ENCODE measurements at regions not wholly inside any gene's neighbourhood (a gene's known extent, or its start where the extent isn't known, plus 50 kb on each side); places are given as distances from the start of the nearest gene placed in this dataset.
"Not testable (repeated sequence)": the region's sequence is repeated elsewhere in the genome, so short reads cannot be mapped to it uniquely, and the experiment has no call there.

- no peak for DNase-seq
These were observed 184.8 kb upstream of the CDH4 start for GRCh38 chr20:61067221-61067620.

- no peak for DNase-seq
These were observed 179.7 kb upstream of the CDH4 start for GRCh38 chr20:61072398-61072797.

- DNase-seq: no peak
These were observed 178.7 kb upstream of the CDH4 start for GRCh38 chr20:61073376-61073775.

- DNase-seq: no peak
These were observed 169.3 kb upstream of the CDH4 start for GRCh38 chr20:61082720-61083119.

- no peak for DNase-seq
These were observed 168.6 kb upstream of the CDH4 start for GRCh38 chr20:61083431-61083830.

- no peak for DNase-seq
These were observed 166.0 kb upstream of the CDH4 start for GRCh38 chr20:61086031-61086430.

GRCh38 chr20:61090541-61090940 lies 161.5 kb upstream of the CDH4 start:
- DNase-seq: no peak

GRCh38 chr20:61092251-61092650 lies 159.8 kb upstream of the CDH4 start:
- DNase-seq: no peak

- no peak for DNase-seq
These were observed 157.5 kb upstream of the CDH4 start for GRCh38 chr20:61094581-61094980.

GRCh38 chr20:61096463-61096862 lies 155.6 kb upstream of the CDH4 start:
- no peak for DNase-seq

- no peak for DNase-seq
These were observed 152.3 kb upstream of the CDH4 start for GRCh38 chr20:61099806-61100205.

GRCh38 chr20:61100489-61100888 lies 151.6 kb upstream of the CDH4 start:
- DNase-seq: no peak

- DNase-seq: not testable (repeated sequence)
These were observed 150.7 kb upstream of the CDH4 start for GRCh38 chr20:61101321-61101720.

- no peak for DNase-seq
These were observed 147.8 kb upstream of the CDH4 start for GRCh38 chr20:61104232-61104631.

- no peak for DNase-seq
These were observed 146.7 kb upstream of the CDH4 start for GRCh38 chr20:61105395-61105794.

GRCh38 chr20:61106438-61106837 lies 145.6 kb upstream of the CDH4 start:
- DNase-seq: no peak

GRCh38 chr20:61109221-61109805 lies 142.7 kb upstream of the CDH4 start:
- DNase-seq: no peak

GRCh38 chr20:61112515-61112914 lies 139.5 kb upstream of the CDH4 start:
- no peak for DNase-seq

- DNase-seq: no peak
These were observed 138.3 kb upstream of the CDH4 start for GRCh38 chr20:61113731-61114130.

GRCh38 chr20:61114493-61115175 lies 137.4 kb upstream of the CDH4 start:
- DNase-seq: no peak

- no peak for DNase-seq
These were observed 136.5 kb upstream of the CDH4 start for GRCh38 chr20:61115364-61116065.

- DNase-seq: no peak
These were observed 134.3 kb upstream of the CDH4 start for GRCh38 chr20:61117725-61118124.

- no peak for DNase-seq
These were observed 133.4 kb upstream of the CDH4 start for GRCh38 chr20:61118429-61119224.

GRCh38 chr20:61119273-61119672 lies 132.8 kb upstream of the CDH4 start:
- no peak for DNase-seq

Measured in NK-92 treated with Interleukin-12 subunit alpha and Interleukin-12 subunit beta, amount 100 ng/mL, for 24 hours (cell line).